Liver (tissue), 6 donors: ENCODE measurements at regions not wholly inside any gene's neighbourhood (a gene's known extent, or its start where the extent isn't known, plus 50 kb on each side); places are given as distances from the start of the nearest gene placed in this dataset.
"Not testable (repeated sequence)": the region's sequence is repeated elsewhere in the genome, so short reads cannot be mapped to it uniquely, and the experiment has no call there.

Experiments
- DNase-seq: peaks from one replicate; pipeline ENCODE4 v3.0.0-alpha.2; 2017; ENCODE audit warnings: low spot score
- H3K27ac ChIP-seq, 2 donors: one replicate each; pipeline ENCODE4 v1.7.0; 2013; ENCODE audit warnings: inconsistent platforms in 2 of 2, low read length in 2 of 2, control low read depth in 1 of 2, low read depth in 1 of 2, mild to moderate bottlenecking in 1 of 2
- H3K27me3 ChIP-seq, 4 donors: one replicate each; pipeline versions ENCODE4 v1.6.1 to v1.7.0; 2013; ENCODE audit warnings: low read length in 3 of 4, inconsistent platforms in 1 of 4, mild to moderate bottlenecking in 1 of 4, moderate library complexity in 1 of 4; ENCODE audit not compliant: control insufficient read depth in 4 of 4, insufficient read depth in 4 of 4
- H3K36me3 ChIP-seq, 4 donors: one replicate each; pipeline versions ENCODE4 v1.6.1 to v1.7.0; 2013; ENCODE audit warnings: low read length in 3 of 4, mild to moderate bottlenecking in 3 of 4, low read depth in 1 of 4, moderate library complexity in 1 of 4; ENCODE audit not compliant: control insufficient read depth in 4 of 4, insufficient read depth in 3 of 4
- H3K4me1 ChIP-seq, 4 donors: one replicate each; pipeline versions ENCODE4 v1.6.1 to v1.7.0; 2013; ENCODE audit warnings: low read length in 3 of 4, mild to moderate bottlenecking in 3 of 4, moderate library complexity in 1 of 4; ENCODE audit not compliant: control insufficient read depth in 4 of 4, insufficient read depth in 4 of 4
- H3K4me3 ChIP-seq, 3 donors: one replicate each; pipeline versions ENCODE4 v1.6.1 to v1.7.0; 2013; ENCODE audit warnings: low read length in 3 of 3, control low read depth in 1 of 3, low read depth in 1 of 3, mild to moderate bottlenecking in 1 of 3
- H3K9ac ChIP-seq, 2 donors: one replicate each; pipeline ENCODE4 v1.7.0; 2013; ENCODE audit warnings: low read length in 2 of 2, mild to moderate bottlenecking in 2 of 2, moderate library complexity in 2 of 2, control low read depth in 1 of 2, low read depth in 1 of 2
- H3K9me3 ChIP-seq, 4 donors: one replicate each; pipeline versions ENCODE4 v1.6.1 to v1.7.0; 2013; ENCODE audit warnings: low read length in 3 of 4; ENCODE audit not compliant: control insufficient read depth in 4 of 4
- WGBS: extraction: QIAGEN DNeasy Blood & Tissue Kit; methylation state at CpG from one replicate; pipeline ENCODE4 v1.1.7; 2013; 5-methylcytosine and 5-hydroxymethylcytosine counted together
- donor health status: healthy.
- donor health status: healthy.
- donor health status: healthy.

DNA sequence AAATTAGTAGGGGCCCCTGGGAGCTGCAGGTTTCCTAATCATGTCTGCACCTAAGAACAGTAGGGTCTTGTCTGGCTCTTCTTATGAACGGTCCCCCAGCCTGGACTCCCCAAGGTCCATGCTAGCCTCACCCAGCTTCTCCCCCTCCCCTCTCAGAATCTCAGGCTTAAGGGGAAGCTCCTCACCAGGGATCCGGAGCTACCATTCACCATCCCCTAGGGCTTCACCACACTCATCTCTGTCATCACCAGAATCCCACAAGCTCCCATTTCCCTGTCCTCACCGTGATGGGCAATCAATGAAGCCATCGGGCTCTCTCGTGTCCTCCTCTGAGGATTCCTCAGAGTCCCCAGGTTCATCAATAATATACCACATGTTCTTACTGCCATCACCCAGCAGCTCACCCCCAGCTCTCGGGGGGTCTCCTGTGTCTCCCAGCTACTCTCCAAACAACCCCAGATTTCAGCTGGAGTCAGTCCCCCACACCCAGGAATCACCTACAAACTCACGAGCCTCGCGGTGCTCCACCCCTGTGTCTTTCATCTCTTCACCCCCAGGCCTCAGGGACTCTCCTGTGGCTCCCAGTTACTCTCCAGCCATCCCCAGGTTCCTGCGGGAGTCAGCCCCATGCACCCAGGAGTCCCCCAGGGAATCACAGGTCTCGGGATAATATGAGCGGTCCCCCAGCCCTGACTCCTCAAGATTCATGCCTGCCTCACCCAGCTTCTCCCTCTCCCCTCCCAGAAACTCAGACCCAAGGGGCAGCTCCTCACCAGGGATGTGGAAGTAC lies 335.6 kb downstream of the CWH43 start:
- not testable (repeated sequence) for H3K27ac ChIP-seq, H3K9me3 ChIP-seq, H3K4me3 ChIP-seq, H3K9ac ChIP-seq, H3K4me1 ChIP-seq, DNase-seq, H3K36me3 ChIP-seq, H3K27me3 ChIP-seq
- 76% methylated on average over 12 of the region's 12 CpGs for WGBS

DNA sequence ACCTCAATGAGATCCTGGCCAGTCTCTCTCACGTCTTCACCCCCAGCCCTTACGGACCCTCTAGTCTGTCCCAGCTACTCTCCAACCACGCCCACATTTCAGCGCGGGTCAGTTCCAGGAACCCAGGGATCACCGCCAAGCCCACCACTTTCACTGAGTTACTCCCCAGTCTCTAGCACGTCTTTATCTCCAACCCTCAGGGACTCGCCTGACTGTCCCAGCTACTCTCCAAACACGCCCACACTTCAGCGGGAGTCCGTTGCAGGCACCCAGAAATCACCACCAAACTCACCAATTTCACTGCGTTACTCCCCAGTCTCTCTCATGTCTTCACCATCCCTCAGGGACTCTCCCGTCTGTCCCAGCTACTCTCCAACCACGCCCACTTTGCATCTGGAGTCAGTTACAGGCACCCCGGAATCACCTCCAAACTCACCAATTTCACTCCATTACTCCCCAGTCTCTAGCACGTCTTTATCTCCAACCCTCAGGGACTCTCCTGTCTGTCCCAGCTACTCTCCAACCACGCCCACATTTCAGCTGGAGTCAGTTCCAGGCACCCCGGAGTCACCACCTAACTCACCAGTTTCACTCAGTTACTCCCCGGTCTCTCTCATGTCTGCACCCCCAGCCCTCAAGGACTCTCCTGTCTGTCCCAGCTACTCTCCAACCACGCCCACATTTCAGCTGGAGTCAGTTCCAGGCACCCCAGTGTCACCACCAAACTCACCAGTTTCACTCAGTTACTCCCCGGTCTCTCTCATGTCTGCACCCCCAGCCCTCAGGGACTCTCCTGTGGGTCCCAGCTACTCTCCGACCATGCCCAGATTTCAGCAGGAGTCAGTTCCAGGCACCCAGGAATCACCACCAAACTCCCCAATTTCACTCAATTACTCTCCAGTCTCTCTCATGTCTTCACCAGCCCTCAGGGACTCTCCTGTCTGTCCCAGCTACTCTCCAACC lies 336.8 kb downstream of the CWH43 start:
- not testable (repeated sequence) for H3K27ac ChIP-seq, H3K4me1 ChIP-seq, DNase-seq, H3K27me3 ChIP-seq, H3K4me3 ChIP-seq, H3K36me3 ChIP-seq, H3K9me3 ChIP-seq, H3K9ac ChIP-seq
- 70% methylated on average over 22 of the region's 22 CpGs for WGBS

DNA sequence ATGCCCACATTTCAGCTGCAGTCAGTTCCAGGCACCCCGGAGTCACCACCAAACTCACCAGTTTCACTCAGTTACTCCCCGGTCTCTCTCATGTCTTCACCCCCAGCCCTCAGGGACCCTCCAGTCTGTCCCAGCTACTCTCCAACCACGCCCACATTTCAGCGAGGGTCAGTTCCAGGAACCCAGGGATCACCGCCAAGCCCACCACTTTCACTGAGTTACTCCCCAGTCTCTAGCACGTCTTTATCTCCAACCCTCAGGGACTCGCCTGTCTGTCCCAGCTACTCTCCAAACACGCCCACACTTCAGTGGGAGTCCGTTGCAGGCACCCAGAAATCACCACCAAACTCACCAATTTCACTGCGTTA lies 337.5 kb downstream of the CWH43 start:
- not testable (repeated sequence) for H3K36me3 ChIP-seq, H3K4me3 ChIP-seq, H3K9me3 ChIP-seq, H3K9ac ChIP-seq, H3K27me3 ChIP-seq, H3K27ac ChIP-seq, H3K4me1 ChIP-seq, DNase-seq
- WGBS = 70% methylated on average over 6 of the region's 10 CpGs
